GM21717 (cell line): ENCODE measurements at regions not wholly inside any gene's neighbourhood (a gene's known extent, or its start where the extent isn't known, plus 50 kb on each side); places are given as distances from the start of the nearest gene placed in this dataset.

Experiments
- ATAC-seq: cut with Tn5 transposase; IDR thresholded peaks from one replicate; pipeline ENCODE4 v1.9.1; 2021; ENCODE audit warnings: mild to moderate bottlenecking, moderate library complexity; ENCODE audit not compliant: unreplicated experiment

- ATAC-seq = no peak
Observed at GRCh38 chr1:25062621-25063255, 132.7 kb upstream of the RUNX3 start.

- ATAC-seq = no peak
Observed at GRCh38 chr1:25061261-25061995, 131.4 kb upstream of the RUNX3 start.

GRCh38 chr1:25057188-25057587 is 127.1 kb upstream of the RUNX3 start:
- no peak for ATAC-seq

- no peak for ATAC-seq
Observed at GRCh38 chr1:25056536-25056935, 126.5 kb upstream of the RUNX3 start.

- ATAC-seq = no peak
Observed at GRCh38 chr1:25055961-25056360, 125.9 kb upstream of the RUNX3 start.

GRCh38 chr1:25055324-25055780 is 125.3 kb upstream of the RUNX3 start:
- ATAC-seq = no peak

GRCh38 chr1:25054526-25055323 is 124.6 kb upstream of the RUNX3 start:
- no peak for ATAC-seq

GRCh38 chr1:25053576-25054250 is 123.6 kb upstream of the RUNX3 start:
- no peak for ATAC-seq

GRCh38 chr1:25051906-25052305 is 121.8 kb upstream of the RUNX3 start:
- no peak for ATAC-seq

GRCh38 chr1:25051504-25051903 is 121.4 kb upstream of the RUNX3 start:
- no peak for ATAC-seq

GRCh38 chr1:25050165-25050564 is 120.1 kb upstream of the RUNX3 start:
- ATAC-seq = no peak

- no peak for ATAC-seq
Observed at GRCh38 chr1:25049190-25049589, 119.1 kb upstream of the RUNX3 start.

- no peak for ATAC-seq
Observed at GRCh38 chr1:25048728-25049127, 118.7 kb upstream of the RUNX3 start.

GRCh38 chr1:25047506-25048240 is 117.6 kb upstream of the RUNX3 start:
- no peak for ATAC-seq

GRCh38 chr1:25046194-25046532 is 116.1 kb upstream of the RUNX3 start:
- no peak for ATAC-seq

- no peak for ATAC-seq
Observed at GRCh38 chr1:25045480-25046193, 115.6 kb upstream of the RUNX3 start.

GRCh38 chr1:25043228-25043580 is 113.1 kb upstream of the RUNX3 start:
- ATAC-seq = no peak

- ATAC-seq = no peak
Observed at GRCh38 chr1:25042331-25043227, 112.5 kb upstream of the RUNX3 start.

- no peak for ATAC-seq
Observed at GRCh38 chr1:25041916-25042315, 111.8 kb upstream of the RUNX3 start.
